ENCODE measurements at regions not wholly inside any gene's neighbourhood (a gene's known extent, or its start where the extent isn't known, plus 50 kb on each side); places are given as distances from the start of the nearest gene placed in this dataset.

GRCh38 chr4:123747016-123747415 lies 350.4 kb downstream of the SPRY1 start:
- no peak for TF ChIP-seq CTCF (IDR thresholded peaks at IDR 0.05)
- DNase-seq (no peak), ATAC-seq (no peak), FAIRE-seq (no peak)
- Histone ChIP-seq H3K4me1 (peaks cover 0 to 10% (median 0%) of the 10 kb centered on the region in 3 donors), H3K27me3 (no peaks in the 10 kb centered on the region), H3K27ac (no peak overlapping the region), H3K36me3 (no peaks in the 10 kb centered on the region), H3K9me3 (no peaks in the 10 kb centered on the region), H3K4me3 (no peak overlapping the region)
- WGBS, 2 donors = 83 to 86% methylated on average over 7 of the region's 7 CpGs
- intact Hi-C loops (cut with DNase I) = no loop called here

- 75 to 80% methylated on average over 3 of the region's 3 CpGs for WGBS, 2 donors
- no peak for DNase-seq
- intact Hi-C loops (cut with DNase I) = no loop called here
- no peaks in the 10 kb centered on the region for H3K9me3 ChIP-seq
- H3K27ac ChIP-seq = no peak overlapping the region
- peaks cover 0 to 10% (median 0%) of the 10 kb centered on the region in 3 donors for H3K4me1 ChIP-seq
- no peak for FAIRE-seq
- ATAC-seq = no peak
- H3K36me3 ChIP-seq = no peaks in the 10 kb centered on the region
- no peak overlapping the region for H3K4me3 ChIP-seq
- TF ChIP-seq CTCF (IDR thresholded peaks at IDR 0.05) = no peak
- no peaks in the 10 kb centered on the region for H3K27me3 ChIP-seq
These were observed 352.2 kb downstream of the SPRY1 start for GRCh38 chr4:123748806-123749205.

GRCh38 chr4:123749383-123749782 lies 352.8 kb downstream of the SPRY1 start:
- no peak for DNase-seq
- H3K4me3 ChIP-seq = no peak overlapping the region
- no peak for TF ChIP-seq CTCF (IDR thresholded peaks at IDR 0.05)
- no peaks in the 10 kb centered on the region for H3K27me3 ChIP-seq
- WGBS, 2 donors = 87 to 89% methylated on average over 7 of the region's 7 CpGs
- H3K4me1 ChIP-seq = peaks cover 0 to 4% (median 0%) of the 10 kb centered on the region in 3 donors
- no peak for ATAC-seq
- no peak for FAIRE-seq
- no peaks in the 10 kb centered on the region for H3K36me3 ChIP-seq
- H3K9me3 ChIP-seq = no peaks in the 10 kb centered on the region
- no peak overlapping the region for H3K27ac ChIP-seq
- intact Hi-C loops (cut with DNase I) = no loop called here

- no peaks in the 10 kb centered on the region for H3K27me3 ChIP-seq
- H3K36me3 ChIP-seq = no peaks in the 10 kb centered on the region
- WGBS, 2 donors = 40 to 46% methylated on average over 3 of the region's 3 CpGs
- DNase-seq (no peak), FAIRE-seq (no peak), ATAC-seq (peak in 2 of 4 donors; percentile 35 to 47)
- H3K4me1 ChIP-seq = no peaks in the 10 kb centered on the region
- intact Hi-C loops (cut with DNase I) = no loop called here
- TF ChIP-seq CTCF (IDR thresholded peaks at IDR 0.05) = no peak
- no peaks in the 10 kb centered on the region for H3K9me3 ChIP-seq
- no peak overlapping the region for H3K4me3 ChIP-seq
- H3K27ac ChIP-seq = no peak overlapping the region
These were observed 353.4 kb downstream of the SPRY1 start for GRCh38 chr4:123750044-123750443.

- Histone ChIP-seq H3K4me1 (no peaks in the 10 kb centered on the region), H3K4me3 (no peak overlapping the region), H3K27ac (no peak overlapping the region), H3K36me3 (no peaks in the 10 kb centered on the region), H3K27me3 (no peaks in the 10 kb centered on the region), H3K9me3 (no peaks in the 10 kb centered on the region)
- no peak for TF ChIP-seq CTCF (IDR thresholded peaks at IDR 0.05)
- DNase-seq (no peak), ATAC-seq (no peak), FAIRE-seq (no peak)
- intact Hi-C loops (cut with DNase I) = no loop called here
- WGBS, 2 donors = 57 to 88% methylated on average over 2 of the region's 2 CpGs
These were observed 359.1 kb downstream of the SPRY1 start for GRCh38 chr4:123755655-123756054.

All from pancreas (tissue), 10 donors.